Fibroblast of the conjunctiva (primary cell): ENCODE measurements at regions not wholly inside any gene's neighbourhood (a gene's known extent, or its start where the extent isn't known, plus 50 kb on each side); places are given as distances from the start of the nearest gene placed in this dataset.
"Not testable (repeated sequence)": the region's sequence is repeated elsewhere in the genome, so short reads cannot be mapped to it uniquely, and the experiment has no call there.

Experiments used
- DNase-seq: peaks from one replicate; pipeline ENCODE4 v3.0.0-alpha.2; 2010; ENCODE audit warnings: low read depth

DNA sequence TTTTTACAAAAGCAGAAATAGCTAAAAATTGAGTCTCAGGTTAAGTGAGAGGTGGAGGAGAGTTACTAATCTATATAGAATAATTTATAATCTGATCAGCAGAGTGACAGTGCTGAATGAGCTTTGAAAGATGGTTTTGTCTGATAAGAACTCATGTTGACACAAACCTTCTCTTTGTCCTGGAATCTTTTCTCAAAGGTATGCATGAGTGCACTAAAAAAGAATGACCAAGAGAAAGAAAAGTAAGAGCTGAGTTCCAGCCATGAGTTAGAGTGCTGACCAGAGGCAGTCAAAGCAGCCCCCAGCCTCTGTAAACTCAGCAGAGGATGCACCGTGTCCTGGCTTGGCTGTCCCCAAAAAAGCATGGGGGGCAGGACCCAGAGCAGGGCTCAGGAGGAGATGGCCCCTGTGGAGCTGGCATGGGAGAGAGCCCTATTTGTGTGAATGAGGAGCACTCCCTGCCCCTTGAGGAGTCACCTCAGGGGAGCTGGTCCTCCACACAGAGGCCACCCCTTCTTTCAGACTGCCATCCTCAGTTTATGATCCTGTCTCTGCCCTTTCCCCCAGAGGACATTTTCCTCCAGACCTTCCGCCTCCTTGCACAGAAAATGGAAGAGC lies 129.8 kb downstream of the SEC23A start:
- DNase-seq = no peak

DNA sequence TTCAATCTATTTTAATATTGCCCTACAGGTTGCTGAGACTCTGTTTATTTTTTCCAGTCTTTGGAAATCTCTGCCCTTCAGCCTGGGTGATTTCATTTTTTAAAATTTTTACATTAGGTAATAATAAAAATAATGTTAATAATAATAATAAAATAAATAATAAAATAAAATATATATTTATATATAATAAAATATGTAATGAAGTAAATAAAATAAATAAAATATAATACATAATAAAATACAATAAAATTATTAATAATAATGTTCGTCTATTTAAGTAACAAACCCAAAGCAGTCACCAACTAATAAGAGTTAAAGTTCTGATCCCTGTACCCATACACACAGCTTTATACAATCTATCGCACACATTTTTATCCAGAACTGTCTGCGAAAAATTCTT lies 130.5 kb downstream of the SEC23A start:
- no peak for DNase-seq

DNA sequence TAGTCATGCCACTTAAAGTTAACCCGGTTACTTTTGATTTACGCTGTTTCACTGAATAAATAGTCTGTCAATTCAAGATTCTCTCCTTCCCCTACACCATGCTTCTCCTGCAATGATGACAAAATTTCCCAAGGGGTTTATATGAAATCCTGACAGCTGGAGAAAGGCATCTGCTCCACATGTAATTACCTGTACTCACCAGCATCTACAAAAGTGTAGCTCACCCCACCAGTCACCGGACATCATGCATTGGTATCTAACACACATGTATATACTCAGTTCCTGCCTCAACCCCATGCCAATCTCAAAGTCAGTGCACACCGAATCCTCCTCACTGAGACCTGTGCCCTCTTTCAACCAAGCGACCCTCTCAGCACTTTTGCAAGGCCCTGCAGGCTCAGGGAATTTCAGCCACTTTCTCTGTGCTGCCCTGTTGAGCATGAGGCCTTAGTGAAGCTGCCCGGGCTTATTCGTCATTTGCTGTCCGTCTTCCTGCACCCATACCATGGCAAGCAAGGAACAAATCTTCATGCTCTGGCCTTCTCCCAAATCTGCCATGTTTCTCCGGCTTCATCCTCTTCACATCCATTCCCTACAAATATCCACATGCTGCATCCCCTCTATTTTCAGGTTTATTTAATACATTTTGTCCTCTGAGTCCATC lies 131.6 kb downstream of the SEC23A start:
- no peak for DNase-seq

DNA sequence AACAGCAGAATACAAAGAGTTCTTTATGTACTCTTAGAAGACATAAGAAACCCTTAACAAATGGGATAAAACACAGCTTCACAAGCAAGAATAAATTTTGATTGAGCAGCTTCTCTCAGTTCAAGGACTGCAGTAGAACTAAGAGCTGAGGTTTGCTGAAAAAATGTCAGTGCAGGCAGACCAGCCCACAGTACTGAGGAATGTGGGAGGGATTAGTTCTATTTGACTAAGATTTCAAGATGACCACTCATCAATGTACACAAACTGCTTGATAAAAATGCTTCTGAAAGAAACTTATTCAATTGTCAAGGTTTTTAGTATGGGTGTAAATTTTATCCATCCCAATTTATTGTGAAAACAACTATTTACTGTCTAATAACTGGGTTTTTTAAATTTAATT lies 138.4 kb downstream of the SEC23A start:
- no peak for DNase-seq

DNA sequence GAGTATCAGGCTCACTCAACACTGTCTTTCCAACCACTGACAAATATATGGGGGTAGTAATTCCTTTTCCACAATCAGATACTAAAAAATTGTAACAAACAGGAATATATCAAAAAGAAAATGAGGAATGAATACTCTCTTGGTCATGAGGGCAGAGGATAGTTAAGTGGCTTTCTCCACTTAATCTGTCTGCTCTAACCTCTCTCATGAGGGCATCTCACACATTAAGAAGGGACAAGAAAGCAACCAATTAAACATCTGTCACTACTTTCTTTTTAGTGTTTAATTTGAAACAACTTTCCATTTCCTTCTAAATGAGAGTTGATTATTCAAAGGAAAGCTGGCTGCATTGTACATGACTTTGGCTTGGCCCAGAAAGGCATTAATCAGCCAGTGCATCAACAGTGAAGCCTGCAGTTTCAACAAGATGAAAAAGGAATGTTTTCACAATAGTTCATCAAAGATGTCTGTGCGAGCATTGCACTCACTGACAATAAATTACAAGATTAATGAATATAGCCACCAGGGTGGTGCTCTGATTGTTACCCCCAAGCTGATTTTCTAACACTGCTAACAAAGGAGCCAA lies 142.0 kb downstream of the SEC23A start:
- DNase-seq = no peak

DNA sequence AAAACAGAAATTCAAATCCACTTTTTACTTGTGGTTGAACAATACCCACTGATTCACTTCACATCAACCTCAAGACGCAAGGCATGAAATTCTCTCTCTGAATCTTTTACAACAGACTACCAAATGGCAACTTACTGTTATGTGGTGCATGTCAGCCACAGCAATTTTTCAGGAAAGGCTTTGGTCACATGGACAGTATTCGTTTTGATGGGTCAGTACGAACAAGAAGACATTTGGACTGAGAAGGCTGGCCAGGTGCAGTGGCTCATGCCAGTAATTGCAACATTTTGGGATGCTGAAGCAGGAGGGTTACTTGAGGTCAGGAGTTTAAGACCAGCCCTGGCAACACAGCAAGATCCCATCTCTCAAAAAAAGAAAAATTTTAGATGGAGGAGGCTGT lies 144.0 kb downstream of the SEC23A start:
- no peak for DNase-seq

DNA sequence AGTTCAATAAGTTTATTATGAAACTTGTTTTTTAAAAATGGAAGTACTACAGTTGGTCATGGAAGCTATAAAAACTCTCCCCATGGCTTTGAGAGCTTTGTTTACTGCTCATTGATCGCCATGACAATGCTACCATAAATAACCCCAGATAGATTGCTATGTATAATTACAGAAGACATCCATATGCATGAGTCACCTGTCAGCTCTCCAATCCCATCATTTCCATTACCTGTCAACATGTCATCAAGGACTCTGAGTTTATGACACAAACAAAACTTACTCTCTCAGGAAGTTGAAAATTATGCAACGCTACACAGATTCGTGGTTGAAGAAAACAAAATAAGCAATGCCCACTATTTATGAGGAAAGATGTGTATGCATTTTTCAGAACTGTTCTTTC lies 144.4 kb downstream of the SEC23A start:
- DNase-seq = no peak

DNA sequence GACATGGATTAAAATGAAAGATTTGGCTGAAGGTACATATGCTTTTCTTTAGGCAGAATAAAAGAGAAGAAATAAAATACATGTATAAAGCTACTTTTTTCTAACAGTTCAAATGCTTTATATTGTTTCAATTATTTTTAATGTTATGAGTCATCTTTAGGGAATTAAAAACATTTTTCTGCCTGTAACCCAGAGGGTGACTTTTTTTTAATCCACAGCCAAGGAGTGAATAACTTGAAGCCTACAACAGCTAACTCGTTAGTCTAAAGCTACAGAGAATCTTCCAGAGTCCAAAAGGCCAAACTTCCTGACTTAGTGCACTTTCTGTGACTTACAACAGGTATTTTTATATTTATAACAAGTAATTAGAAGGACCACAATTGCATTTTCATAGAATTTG lies 151.6 kb downstream of the SEC23A start:
- peak; percentile 45 for DNase-seq

DNA sequence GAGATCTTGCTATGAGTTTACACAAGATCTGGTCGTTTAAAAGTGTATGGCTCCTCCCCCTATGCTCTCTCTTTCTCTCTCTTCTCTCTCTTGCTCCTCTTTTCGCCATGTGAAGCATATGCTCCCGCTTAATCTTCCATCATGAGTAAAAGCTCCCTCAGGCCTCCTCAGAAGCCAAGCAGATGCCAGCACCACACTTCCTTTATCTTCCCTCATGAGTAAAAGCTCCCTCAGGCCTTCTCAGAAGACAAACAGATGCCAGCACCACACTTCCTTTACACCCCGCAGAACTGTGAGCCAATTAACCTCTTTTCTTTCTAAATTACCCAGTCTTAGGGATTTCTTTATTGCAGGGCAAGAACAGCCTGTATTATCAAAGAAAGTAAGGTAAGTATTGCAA lies 152.4 kb downstream of the SEC23A start:
- DNase-seq = no peak

DNA sequence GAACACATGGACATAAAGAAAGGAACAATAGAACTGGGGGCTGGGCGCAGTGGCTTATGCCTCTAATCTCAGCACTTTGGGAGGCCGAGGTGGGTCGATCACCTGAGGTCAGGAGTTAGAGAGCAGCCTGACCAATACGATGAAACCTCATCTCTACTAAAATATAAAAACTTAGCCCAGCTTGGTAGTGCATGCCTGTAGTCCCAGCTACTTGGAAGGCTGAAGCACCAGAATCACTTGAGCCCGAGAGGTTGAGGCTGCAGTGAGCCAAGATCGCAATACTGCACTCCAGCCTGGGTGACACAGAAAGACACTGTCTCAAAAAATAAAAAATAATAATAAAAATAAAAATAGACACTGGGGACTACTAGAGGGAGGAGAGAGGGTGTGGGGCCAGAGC lies 154.5 kb downstream of the SEC23A start:
- DNase-seq = no peak

DNA sequence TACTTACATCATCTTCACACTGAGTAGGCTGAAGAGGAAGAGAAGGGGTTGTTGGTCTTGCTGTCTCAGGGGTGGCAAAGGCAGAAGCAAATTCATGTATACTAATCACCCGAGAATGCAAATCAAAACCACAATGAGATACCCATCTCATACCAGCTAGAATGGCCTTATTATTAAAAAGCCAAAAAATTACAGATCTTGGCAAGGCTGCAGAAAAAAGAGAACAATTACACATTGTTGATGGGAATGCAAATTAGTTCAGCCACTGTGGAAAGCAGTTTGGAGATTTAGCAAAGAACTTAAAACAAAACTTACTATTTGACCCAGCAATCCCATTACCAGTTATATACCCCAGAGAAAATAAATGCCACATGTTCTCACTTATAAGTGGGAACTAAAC lies 154.9 kb downstream of the SEC23A start:
- DNase-seq = peak; percentile 29

DNA sequence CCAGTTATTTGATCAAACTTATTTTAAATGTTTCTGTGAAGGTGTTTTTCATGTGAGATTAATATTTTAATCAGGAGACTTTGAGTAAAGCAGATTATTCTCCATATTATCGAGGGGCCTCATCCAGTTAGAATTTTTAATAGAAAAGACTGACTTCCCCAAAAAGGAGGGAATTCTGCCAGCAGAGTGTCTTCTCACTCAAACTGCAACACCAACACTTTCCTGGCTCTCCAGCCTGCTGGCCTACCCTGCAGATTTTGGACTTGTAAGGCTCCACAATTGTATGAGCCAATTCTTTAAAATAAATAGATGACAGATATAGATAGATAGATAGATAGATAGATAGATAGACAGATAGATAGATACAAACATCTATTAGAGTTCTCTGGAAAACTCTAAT lies 155.7 kb downstream of the SEC23A start:
- no peak for DNase-seq

DNA sequence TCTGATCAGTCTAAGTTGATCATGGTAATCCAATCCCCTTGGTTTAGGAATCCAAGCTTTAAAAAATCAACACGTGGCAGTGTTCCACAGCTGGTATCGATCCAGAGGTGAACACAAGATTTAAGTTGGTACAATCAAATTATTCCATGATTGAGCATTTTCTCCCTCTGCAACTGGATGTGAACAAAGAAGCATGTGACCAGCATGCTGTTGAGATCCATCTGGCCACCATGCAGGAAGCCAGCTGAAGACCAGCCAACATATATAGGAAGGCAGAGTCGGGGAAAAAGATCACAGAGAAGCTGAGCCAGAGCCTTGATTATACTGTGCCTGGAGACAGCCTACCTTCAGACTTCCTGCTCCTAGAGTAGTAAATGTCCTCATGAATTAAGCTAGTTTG lies 158.3 kb downstream of the SEC23A start:
- DNase-seq = no peak

DNA sequence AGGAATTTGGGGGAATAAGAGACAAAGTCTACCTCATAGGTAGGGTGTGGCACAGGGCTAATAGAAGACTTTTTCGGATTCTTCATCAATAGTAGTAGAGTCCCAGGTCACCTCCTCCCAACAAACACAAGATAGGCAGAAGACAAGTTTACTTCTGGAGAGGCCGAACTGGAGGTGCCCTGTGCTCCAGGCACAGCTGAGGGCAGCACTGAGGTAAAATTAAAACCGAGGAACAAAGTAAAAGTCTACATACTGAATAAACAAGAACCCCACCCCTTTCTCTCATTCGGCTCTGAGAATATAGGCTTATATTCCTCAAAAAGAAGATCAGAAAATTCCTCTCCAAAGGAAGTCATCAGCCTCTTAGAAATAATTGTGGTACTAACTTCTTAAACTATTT lies 161.5 kb downstream of the SEC23A start:
- DNase-seq = no peak

DNA sequence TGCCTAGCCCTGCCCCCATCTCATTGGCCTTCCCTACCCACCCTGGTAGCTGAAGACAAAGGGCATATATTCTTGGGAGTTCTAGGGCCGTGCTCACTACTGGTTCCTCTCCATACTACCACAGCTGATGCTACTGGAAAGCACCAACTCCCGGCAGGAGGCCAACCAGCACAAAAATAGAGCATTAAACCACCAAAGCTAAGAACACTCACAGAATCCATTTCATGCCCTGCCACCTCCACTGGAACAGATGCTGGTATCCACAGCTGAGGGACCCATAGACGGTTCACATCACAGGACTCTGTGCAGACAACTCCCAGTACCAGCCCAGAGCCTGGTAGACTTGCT lies 170.4 kb downstream of the SEC23A start:
- DNase-seq = not testable (repeated sequence)

DNA sequence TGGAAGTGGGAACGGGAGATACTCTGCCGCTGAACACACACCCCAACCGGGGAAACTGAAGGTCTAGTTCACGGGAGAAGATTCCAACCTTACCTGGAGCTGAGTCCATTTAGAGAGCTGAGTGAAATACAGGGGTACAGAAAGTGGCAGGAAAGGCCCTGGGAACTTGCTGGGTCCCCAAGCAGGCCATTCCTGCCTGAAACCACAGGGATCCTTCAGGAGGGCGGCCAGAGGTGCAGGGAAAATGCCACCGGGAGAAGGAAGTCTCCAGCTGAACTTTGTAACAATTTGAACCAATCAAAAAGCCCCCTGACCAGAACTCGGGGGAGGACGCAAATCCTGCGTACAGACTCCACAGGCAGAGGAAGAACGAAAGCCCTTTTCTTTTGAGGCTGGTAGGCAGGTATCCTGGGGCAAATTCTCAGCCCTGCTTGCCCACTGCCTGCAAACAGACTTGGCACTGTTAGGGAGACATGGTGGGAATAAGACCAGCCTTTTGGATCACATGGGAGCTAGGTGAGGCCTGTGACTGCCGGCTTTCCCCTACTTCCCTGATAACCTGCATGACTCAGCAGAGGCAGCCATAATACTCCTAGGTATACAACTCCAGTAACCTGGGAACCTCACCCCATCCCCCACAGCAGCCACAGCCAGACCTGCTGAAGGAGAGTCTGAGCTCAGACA lies 170.9 kb downstream of the SEC23A start:
- DNase-seq = no peak

DNA sequence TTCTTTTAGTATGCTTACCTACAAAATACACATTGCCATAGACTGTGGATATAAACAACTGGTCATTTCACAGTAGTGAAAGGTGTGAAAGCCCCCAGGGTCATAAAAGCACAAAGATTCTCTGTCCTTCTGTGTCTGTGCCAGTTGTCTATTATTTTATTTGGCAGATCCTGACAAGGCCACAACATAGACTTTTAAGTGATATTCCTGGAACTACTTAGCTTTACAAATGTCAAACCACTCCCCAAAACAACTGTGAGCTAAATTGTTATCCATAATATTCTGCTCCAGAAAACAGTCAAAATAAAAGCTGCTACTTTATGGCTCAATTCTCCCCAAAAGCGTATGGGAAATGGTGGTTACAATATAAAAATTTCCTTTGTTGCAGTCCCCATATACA lies 172.1 kb downstream of the SEC23A start:
- no peak for DNase-seq

DNA sequence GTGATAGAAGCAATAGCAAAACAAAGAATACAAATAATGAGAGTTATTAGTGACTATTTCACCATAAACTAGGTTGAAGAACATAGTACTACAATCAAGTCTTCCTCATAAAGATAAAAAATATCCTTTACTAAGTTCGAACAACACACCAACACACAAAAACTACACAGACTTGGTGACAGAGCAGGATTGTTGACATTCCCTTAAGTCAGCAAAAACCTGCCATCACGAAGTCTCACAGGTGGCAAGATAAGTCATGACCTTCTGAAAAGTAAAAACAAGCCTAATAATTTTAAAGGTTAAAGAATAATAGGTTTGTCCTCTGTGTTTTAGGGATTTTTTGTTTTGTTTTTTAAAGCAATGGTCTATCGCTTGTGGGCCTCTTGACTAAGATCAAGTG lies 173.0 kb downstream of the SEC23A start:
- DNase-seq = no peak

DNA sequence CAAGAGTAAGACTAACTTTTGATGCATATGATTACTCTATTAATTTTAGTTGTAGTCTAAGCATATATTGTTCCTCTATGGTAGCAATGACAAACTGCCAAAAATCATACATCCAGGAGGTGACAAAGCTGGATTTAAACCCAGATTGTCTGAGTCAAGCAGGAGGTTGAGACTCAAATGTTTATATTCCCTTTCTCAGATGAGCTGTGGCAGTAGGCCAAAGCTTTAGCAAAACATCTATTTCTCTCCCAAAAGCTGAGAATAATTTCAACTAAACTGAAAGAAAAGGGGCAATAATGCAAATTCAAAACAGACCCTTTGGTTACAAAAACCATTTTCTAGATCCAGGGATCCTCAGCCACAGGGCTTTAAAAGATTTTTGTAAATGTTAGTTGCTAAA lies 173.6 kb downstream of the SEC23A start:
- no peak for DNase-seq

DNA sequence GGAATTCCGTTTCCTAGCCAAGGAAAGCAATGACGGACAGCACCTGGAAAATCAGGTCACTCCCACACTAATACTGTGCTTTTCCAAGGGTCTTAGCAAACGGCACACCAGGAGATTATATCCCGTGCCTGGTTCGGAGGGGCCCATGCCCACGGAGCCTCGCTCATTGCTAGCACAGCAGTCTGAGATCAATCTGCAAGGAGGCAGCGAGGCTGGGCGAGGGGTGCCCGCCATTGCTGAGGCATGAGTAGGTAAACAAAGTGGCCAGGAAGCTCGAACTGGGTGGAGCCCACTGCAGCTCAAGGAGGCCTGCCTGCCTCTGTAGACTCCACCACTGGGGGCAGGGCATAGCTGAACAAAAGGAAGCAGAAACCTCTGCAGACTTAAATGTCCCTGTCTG lies 181.1 kb downstream of the SEC23A start:
- DNase-seq = not testable (repeated sequence)

DNA sequence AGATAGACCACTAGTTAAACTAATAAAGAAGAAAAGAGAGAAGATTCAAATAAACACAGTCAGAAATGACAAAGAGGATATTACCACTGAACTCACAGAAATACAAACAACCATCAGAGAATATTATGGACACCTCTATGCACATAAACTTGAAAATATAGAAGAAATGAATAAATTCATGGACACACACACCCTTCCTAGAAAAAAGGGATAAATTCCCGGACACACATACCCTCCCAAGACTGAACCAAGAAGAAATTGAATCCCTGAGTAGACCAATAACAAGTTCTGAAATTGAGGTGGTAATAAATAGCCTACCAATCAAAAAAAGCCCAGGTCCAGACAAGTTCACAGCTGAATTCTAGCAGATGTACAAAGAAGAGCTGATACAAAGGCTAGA lies 187.9 kb downstream of the SEC23A start:
- no peak for DNase-seq

DNA sequence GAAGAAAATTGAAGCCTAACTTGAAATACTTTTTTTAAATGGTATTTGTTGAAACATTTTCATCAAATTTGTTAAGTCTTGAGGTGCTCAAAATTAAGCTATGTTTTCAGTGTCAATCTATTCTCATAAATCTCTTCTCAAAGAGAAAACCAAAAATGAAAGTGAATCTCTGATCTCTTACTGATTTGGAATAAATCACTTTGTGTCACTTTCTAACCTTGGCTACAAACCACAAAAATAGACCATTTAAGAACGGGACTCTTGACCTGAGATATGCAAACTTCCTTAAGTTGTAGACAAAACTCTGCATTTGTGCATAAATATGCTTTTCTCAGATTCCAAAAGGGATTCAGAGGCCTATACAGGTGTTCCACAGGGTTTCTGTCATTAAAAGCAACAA lies 192.9 kb downstream of the SEC23A start:
- DNase-seq = no peak

DNA sequence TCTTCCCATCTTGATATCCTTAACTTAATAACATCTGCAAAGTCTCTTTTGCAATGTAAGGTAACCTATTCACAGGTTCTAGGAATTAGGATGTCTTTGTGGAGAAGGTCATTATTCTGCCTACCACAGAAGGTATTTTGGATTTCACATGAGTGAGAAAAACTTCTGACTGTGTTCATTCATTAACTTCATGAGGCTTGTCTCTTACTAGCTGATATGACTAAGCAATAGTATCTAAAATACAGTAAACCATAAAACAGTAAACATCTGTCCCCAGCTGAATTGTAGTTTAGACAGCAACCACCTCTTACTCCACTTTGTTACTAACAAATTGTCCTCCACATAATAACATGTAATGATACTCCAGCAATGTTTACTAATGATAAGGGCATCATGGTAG lies 198.1 kb downstream of the SEC23A start:
- no peak for DNase-seq

DNA sequence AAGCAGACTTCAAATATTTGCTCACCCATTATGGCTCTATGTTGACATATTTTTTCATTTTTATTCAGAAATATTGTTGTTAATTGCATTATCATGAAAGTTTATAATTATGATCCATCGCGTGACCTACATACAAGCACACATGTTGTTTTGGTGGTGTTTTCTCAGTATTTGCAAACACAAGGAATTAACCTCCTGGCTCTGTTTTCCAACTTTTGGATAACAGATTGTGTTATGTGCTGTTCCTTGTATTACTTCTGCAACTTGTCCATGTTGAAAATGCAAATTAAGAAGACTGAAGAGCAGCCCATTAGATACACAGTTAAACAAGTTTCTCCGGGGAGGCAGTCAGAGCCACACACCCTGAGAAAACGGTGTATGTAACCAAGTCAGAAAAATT lies 201.2 kb downstream of the SEC23A start:
- DNase-seq = no peak
